HG03520 (cell line): ENCODE measurements at regions not wholly inside any gene's neighbourhood (a gene's known extent, or its start where the extent isn't known, plus 50 kb on each side); places are given as distances from the start of the nearest gene placed in this dataset.
"Not testable (repeated sequence)": the region's sequence is repeated elsewhere in the genome, so short reads cannot be mapped to it uniquely, and the experiment has no call there.

Experiments used
- ATAC-seq: cut with Tn5 transposase; IDR thresholded peaks from one replicate; pipeline ENCODE4 v1.9.1; 2021; ENCODE audit warnings: mild to moderate bottlenecking, moderate library complexity; ENCODE audit not compliant: unreplicated experiment

GRCh38 chr9:94033383-94033782 is 50.9 kb upstream of the PTPDC1 start:
- no peak for ATAC-seq

GRCh38 chr9:94031946-94032345 is 52.3 kb upstream of the PTPDC1 start:
- no peak for ATAC-seq

- no peak for ATAC-seq
Observed at GRCh38 chr9:94031380-94031779, 52.9 kb upstream of the PTPDC1 start.

- peak; percentile 97 for ATAC-seq
Observed at GRCh38 chr9:94030318-94031179, 53.7 kb upstream of the PTPDC1 start.

- ATAC-seq: no peak
Observed at GRCh38 chr9:94029932-94030317, 54.3 kb upstream of the PTPDC1 start.

- ATAC-seq: no peak
Observed at GRCh38 chr9:94026816-94027215, 57.4 kb upstream of the PTPDC1 start.

GRCh38 chr9:94022476-94022875 is 61.8 kb upstream of the PTPDC1 start:
- not testable (repeated sequence) for ATAC-seq

- not testable (repeated sequence) for ATAC-seq
Observed at GRCh38 chr9:94020836-94021235, 63.4 kb upstream of the PTPDC1 start.

- no peak for ATAC-seq
Observed at GRCh38 chr9:94018628-94019027, 63.5 kb upstream of the BARX1 start.

- ATAC-seq: no peak
Observed at GRCh38 chr9:94017939-94018531, 62.9 kb upstream of the BARX1 start.

- ATAC-seq: no peak
Observed at GRCh38 chr9:94016744-94017143, 61.6 kb upstream of the BARX1 start.

- no peak for ATAC-seq
Observed at GRCh38 chr9:94014920-94015319, 59.8 kb upstream of the BARX1 start.

GRCh38 chr9:94014066-94014654 is 59.0 kb upstream of the BARX1 start:
- no peak for ATAC-seq

- no peak for ATAC-seq
Observed at GRCh38 chr9:94010980-94011533, 55.9 kb upstream of the BARX1 start.

- no peak for ATAC-seq
Observed at GRCh38 chr9:94005272-94005901, 50.2 kb upstream of the BARX1 start.
